Astrocyte (in vitro differentiated cells and primary cell): ENCODE measurements at regions not wholly inside any gene's neighbourhood (a gene's known extent, or its start where the extent isn't known, plus 50 kb on each side); places are given as distances from the start of the nearest gene placed in this dataset.

Experiments used
- EZH2 ChIP-seq: IDR thresholded peaks from 2 replicates; pipeline ENCODE4 v1.6.1; 2012; ENCODE audit warnings: mild to moderate bottlenecking, low read length, inconsistent platforms; ENCODE audit not compliant: insufficient read depth
- TF ChIP-seq, protein P1 (sequence below): IDR thresholded peaks from 2 replicates; pipeline ENCODE4 v1.5.1; 2011; ENCODE audit warnings: low read depth, mild to moderate bottlenecking, inconsistent platforms, low read length, moderate library complexity; ENCODE audit not compliant: insufficient read depth

DNA sequence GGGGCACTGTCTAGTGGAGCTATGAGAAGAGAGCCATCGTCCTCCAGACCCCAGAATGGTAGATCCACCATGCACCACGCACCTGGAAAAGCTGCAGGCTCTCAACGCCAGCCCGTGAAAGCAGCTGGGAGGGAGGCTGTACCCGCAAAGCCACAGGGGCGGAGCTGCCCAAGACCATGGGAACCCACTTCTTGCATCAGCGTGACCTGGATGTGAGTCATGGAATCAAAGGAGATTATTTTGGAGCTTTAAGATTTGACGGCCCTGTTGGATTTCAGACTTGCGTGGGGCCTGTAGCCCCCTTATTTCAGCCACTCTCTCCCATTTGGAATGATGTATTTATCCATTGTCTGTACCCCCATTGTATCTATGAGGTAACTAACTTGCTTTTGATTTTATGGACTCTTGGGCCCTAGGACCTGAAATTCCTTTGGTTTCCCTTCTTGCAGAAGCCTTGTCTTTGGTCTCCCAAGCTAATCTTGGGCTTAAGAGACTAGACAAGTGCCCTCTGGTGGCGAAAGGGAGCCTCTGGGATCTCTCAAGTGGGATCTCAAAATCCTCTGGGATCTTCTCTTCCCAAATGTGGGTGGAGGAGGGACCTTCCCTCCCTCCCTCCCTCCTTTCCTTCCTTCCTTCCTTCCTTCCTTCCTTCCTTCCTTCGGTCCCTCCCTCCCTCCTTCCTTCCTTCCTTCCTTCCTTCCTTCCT is 58.2 kb upstream of the HAPSTR1 start:
- TF ChIP-seq EZH2: no peak
- TF ChIP-seq, protein P1, sequence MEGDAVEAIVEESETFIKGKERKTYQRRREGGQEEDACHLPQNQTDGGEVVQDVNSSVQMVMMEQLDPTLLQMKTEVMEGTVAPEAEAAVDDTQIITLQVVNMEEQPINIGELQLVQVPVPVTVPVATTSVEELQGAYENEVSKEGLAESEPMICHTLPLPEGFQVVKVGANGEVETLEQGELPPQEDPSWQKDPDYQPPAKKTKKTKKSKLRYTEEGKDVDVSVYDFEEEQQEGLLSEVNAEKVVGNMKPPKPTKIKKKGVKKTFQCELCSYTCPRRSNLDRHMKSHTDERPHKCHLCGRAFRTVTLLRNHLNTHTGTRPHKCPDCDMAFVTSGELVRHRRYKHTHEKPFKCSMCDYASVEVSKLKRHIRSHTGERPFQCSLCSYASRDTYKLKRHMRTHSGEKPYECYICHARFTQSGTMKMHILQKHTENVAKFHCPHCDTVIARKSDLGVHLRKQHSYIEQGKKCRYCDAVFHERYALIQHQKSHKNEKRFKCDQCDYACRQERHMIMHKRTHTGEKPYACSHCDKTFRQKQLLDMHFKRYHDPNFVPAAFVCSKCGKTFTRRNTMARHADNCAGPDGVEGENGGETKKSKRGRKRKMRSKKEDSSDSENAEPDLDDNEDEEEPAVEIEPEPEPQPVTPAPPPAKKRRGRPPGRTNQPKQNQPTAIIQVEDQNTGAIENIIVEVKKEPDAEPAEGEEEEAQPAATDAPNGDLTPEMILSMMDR: peak; percentile 46
